ENCODE measurements at regions not wholly inside any gene's neighbourhood (a gene's known extent, or its start where the extent isn't known, plus 50 kb on each side); places are given as distances from the start of the nearest gene placed in this dataset.

- DNase-seq = no peak
Measured at GRCh38 chr2:19416083-19416482, 57.7 kb upstream of the OSR1 start.

DNA sequence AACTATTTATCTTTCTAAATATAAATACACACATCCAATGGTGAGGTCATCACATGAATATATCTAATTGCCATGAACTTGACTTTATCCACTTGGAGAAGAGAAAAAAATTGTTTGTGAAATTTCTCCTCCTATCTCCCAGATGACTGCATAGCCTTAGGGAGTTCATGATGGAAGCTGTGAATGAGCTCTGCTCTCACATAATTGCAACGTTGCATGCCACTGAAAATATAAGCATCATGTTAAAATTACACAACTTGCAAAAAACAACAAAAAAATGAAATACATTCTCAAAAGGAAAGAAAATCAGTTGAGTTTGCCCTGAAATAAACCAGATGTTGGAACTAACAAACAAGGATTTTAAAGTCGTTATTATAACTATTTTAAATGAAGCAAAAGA, 50.6 kb upstream of the OSR1 start:
- no peak for DNase-seq

DNA sequence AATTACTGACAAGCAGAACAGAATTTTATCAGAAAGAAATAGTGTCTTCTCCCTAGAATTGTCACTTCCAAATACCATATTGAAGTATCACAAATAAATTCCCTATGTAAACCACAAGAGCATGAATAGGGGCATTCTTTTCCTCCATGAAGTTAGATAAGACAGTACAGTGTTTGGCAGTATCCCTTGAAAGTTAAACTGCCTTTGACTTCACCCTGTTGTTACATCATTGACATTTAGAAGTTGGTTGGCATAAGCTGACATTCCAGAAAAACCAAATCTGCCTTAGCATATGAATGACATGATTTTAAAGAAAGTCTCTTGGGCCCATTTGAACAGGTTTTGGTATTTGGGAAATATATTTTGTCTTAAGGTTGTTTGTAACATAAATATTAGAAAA, 50.2 kb upstream of the OSR1 start:
- no peak for DNase-seq

All from cerebellar nuclear complex (tissue), 1 donor.